ENCODE measurements at regions not wholly inside any gene's neighbourhood (a gene's known extent, or its start where the extent isn't known, plus 50 kb on each side); places are given as distances from the start of the nearest gene placed in this dataset.

DNA sequence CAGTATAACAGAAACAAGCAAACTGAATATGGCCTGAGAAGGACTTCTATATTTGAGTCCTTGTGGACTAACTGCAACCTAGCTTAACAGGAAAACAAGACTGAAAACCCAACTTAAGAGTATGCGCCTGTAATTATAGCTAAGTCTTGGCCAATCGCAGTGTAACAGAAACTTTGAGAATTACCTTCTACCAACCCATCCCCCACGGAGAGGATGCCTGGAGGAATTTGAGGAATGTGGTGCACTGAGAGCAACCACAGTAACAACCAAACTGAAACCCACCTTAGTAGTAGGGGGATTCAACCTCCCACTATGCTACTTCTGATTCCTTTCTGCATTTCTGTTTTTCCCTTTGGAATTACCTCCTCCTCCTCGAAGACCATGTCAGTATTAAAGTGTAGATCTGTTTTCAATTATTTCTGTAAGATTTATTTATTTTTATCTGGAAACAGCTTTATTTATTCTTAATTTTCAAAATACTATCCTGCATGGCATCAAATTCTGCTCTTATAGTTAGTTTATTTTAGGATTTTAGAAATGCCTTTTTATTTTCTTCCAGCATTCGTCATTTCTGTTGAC is 393.6 kb downstream of the KCNA4 start:
- no peak for TF ChIP-seq EZH2 (IDR thresholded peaks at IDR 0.05; ENCODE audit: insufficient read depth, poor library complexity, severe bottlenecking)
- TF ChIP-seq EZH2phosphoT487 (IDR thresholded peaks at IDR 0.05; ENCODE audit: insufficient read depth, low read depth), result no peak
